ENCODE measurements at regions not wholly inside any gene's neighbourhood (a gene's known extent, or its start where the extent isn't known, plus 50 kb on each side); places are given as distances from the start of the nearest gene placed in this dataset.

- TF ChIP-seq USF2 (IDR thresholded peaks at IDR 0.05; ENCODE audit: low read depth, low read length) (no peak), CTCF (conservative IDR thresholded peaks at IDR 0.05; ENCODE audit: low read depth, low read length) (no peak), CEBPB (IDR thresholded peaks at IDR 0.05; ENCODE audit: low read depth, low read length) (no peak), POLR2A (IDR thresholded peaks at IDR 0.05; ENCODE audit: low read depth, low read length) (no peak), BHLHE40 (IDR thresholded peaks at IDR 0.05; ENCODE audit: low read depth, low read length) (no peak), RFX5 (IDR thresholded peaks at IDR 0.05; ENCODE audit: low read depth, low read length) (no peak), NFE2L2 (IDR thresholded peaks at IDR 0.05; ENCODE audit: low read depth, low read length) (no peak)
Measured at GRCh38 chr15:68485721-68486360, 53.9 kb upstream of the ITGA11 start.

Data from IMR-90 (cell line).